GM19397 (cell line): ENCODE measurements at regions not wholly inside any gene's neighbourhood (a gene's known extent, or its start where the extent isn't known, plus 50 kb on each side); places are given as distances from the start of the nearest gene placed in this dataset.
"Not testable (repeated sequence)": the region's sequence is repeated elsewhere in the genome, so short reads cannot be mapped to it uniquely, and the experiment has no call there.

ENCODE experiments used
- ATAC-seq: cut with Tn5 transposase; IDR thresholded peaks from one replicate; pipeline ENCODE4 v1.9.1; 2021; ENCODE audit warnings: mild to moderate bottlenecking, moderate library complexity; ENCODE audit not compliant: unreplicated experiment

- ATAC-seq: no peak
These were observed 645.9 kb upstream of the INTU start for GRCh38 chr4:126986828-126987227.

DNA sequence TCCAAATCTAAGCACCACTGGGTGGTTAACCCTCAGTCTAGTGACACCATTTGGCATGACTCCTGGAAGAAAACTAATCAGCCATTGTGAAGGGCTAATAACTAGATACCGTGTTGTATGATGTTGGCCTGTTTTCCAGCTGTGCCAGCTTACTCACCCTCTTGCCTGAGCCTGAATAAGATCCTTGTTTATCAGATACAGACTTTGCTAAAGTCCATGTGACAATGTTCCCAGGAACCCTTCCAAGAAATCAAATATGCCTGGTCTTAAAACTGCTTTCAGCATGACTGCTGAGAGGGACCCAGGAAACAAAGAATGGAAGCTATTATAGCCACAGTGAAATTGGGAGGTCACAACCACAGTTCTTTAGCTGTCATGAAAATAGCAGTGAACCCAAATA lies 640.8 kb upstream of the INTU start:
- ATAC-seq: no peak

DNA sequence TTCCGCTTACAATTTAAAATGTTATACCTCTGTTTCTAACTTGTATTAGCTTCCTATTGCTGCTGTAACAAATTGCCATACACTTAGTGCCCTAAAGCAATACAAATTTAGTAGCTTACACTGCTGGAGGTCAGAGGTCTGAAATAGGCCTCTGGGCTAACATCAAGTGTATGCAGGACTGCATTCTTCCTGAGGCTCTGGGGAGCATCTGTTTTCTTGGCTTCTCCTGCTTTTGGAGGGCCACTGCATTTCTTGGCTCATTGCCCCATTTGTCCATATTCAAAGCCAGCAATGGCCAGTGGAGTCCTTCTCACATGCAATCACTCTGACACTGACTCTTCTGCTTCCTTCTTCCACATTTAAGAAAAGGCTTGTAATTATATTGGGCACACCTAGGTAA lies 639.8 kb upstream of the INTU start:
- no peak for ATAC-seq

DNA sequence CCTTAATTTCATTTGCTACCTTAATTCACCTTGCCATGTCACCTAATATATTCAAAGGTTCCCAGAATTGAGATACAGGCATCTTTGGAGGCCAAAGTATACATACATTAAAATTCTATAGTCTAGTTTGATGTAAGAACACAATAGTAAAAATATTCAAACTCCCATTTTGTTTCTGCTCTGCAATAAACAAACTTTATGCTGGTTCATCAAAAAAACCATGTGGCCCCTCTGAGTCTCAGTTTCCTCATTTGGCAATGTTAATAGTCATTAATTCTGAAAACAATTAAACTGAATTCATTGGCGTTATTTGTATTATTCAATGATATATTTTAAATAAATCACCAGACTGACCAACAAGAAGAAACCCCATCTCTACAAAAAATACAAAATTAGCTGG lies 639.4 kb upstream of the INTU start:
- no peak for ATAC-seq

DNA sequence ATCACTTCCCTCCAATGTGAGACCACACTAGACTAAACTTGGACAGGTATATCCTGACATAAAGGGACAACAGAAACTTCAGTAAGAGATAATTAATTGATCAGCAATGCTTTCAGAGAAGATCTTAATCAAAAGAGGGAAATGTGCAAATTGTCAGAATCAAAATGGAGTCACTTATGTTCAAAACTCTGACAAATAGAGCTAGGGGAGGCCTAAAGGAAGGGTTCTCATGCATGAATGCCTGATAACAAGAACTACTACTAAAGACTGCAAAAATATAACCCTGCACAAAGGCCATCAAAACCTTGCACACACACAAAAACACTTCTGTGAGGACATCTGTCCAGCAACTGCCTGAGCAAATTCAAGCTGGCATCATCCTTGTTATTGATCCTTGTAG lies 637.5 kb upstream of the INTU start:
- no peak for ATAC-seq

- no peak for ATAC-seq
These were observed 632.6 kb upstream of the INTU start for GRCh38 chr4:127000110-127000509.

- ATAC-seq: no peak
These were observed 631.9 kb upstream of the INTU start for GRCh38 chr4:127000846-127001245.

- ATAC-seq: no peak
These were observed 630.8 kb upstream of the INTU start for GRCh38 chr4:127001933-127002332.

DNA sequence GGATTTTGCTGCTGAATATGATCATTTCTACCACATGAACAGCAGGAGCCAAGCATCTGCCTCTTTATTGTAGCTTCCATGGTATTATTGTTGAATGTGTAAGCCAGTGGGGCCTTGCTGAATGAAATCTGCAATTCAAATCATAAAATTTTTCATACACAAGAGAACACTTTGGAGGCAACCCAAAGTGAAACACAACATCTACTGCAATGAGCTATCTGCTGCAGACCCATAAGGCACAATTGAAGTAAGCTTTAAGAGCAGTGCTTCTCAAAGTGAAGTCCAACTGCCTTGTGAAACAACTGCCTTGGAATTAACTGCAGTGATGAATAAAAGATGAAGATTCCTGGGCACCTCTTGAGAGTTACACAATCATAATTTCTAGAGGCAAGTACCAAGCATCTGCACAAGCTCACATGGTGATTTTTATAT lies 626.3 kb upstream of the INTU start:
- ATAC-seq: no peak

- ATAC-seq: no peak
These were observed 625.5 kb upstream of the INTU start for GRCh38 chr4:127007305-127007704.

DNA sequence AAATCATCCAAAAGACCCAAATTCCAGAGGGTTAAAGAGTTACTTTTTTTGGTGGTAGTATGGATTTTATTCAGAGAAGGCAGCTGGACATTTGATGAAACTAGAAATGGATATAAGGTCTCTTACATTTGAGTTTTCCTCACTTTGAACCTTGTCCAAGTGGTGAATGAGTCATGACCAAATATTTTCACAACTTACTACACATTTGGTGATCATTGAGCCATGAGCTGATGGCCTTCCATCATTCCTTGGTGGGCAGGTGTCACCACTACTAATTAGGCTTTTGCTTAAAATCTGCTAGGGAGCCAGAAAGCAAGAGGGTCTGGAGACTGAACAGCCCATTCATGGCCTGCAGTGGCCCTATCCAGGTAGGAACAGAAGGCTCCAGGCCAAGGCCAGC lies 620.2 kb upstream of the INTU start:
- ATAC-seq: no peak

DNA sequence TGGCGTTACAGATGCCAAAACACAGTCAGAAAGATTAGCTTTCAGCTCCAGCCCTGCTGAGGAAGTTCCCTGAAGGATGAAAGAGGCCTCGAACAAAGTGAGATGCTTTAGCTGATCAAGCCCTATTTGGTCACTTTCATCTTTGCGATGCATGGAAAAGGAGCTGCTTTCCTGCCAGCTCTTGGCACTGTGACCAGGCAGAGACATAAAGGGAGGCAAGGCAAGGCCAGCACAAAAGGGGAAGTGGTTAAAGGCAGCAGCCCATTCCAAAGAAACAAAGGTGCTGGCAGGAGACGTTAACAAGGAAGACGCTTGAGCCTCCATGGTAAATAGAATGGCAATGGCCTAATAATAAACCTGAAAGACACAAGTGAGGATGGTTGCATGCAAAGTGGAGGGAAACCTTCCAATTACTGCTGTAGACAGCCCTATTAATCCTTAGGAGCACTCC lies 617.1 kb upstream of the INTU start:
- no peak for ATAC-seq

DNA sequence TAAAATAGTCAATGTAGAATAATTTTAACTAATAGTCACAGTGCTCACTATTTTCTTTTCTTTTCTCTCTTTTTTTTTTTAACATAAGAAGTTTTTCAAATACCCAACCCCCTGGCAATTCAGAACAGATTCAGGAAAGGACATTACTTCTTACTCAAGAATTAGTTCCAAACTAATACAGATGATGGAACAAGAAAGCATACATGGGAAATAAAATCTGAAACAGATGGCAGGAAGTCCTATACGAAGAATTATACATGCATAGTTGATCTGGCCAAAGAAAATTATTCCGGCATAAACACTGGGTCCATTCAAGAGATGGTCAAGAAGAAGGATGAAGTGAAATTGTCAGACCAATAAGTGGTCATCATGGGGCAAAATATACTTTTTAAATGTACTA lies 614.4 kb upstream of the INTU start:
- no peak for ATAC-seq

- ATAC-seq: not testable (repeated sequence)
These were observed 611.9 kb upstream of the INTU start for GRCh38 chr4:127020831-127021230.

DNA sequence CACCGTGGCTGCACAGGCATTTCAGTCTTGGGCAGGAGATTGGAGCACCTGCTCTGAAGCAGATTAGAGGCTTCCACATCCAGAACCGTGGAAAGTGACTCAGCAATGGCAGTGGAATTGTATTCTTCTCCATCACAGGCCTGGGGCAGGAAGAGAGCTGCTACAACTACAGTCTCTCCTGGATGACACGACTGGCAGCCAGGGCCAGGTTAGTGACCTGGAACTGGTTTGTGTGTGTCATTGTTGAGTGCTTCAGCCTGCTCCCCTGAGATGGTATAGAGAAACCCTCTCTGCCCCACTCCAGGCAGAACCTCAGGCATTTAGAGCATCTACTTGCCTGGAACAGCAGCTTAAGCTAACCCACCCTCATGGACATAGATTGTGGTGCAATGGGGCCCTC lies 596.5 kb upstream of the INTU start:
- ATAC-seq: no peak

- ATAC-seq: no peak
These were observed 586.9 kb upstream of the INTU start for GRCh38 chr4:127045861-127046260.

DNA sequence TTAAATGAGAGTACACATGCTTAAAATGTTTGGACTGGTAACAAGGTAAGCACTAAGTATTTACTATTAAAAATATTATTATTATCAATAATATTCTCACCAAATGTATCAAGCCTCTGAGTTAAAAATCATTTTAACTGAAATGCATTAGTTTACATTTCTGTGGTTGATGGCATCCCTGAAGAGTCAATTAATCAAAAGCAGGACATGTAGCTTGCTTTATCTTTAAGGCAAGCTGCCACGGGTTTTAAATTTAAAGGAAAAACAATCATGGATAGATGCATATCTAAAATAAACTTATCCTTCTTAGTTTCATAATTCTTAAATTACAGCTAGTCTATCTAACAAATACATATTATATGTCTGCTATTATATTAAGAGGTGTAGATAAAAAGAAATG lies 584.8 kb upstream of the INTU start:
- ATAC-seq: no peak

DNA sequence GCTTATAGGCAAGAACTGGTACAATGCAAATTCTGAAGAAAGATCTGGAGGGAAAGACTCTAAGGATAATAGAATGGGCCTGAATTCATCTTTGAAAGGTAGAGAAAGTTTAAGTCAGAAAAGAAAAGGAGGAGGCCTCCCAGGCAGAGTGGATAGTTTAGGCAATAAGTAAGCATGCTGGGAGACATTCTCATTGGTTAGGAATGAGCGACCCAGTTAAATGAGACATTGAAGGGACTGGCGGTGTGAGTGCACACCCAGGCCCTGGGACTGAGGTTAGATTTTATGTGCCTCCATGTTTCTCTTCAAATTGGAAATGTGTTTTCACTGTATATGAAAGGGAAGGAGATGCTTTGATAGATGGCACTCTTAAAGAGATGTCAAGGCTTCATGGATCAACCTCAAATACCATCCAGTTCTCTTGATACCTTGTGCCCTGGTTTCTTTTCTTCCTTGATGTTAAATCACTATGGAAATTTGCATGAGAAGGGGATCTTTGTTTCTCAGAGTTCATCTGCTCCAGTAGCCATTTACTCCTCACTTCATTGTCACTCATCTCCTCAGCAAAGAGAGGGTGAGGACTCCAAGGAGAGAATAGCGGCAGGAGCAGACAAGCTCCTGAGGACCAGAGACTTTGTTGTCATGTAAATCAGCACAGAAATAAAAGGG lies 584.2 kb upstream of the INTU start:
- no peak for ATAC-seq

GRCh38 chr4:127049526-127049925 lies 583.2 kb upstream of the INTU start:
- ATAC-seq: no peak

- no peak for ATAC-seq
These were observed 580.0 kb upstream of the INTU start for GRCh38 chr4:127052742-127053141.

DNA sequence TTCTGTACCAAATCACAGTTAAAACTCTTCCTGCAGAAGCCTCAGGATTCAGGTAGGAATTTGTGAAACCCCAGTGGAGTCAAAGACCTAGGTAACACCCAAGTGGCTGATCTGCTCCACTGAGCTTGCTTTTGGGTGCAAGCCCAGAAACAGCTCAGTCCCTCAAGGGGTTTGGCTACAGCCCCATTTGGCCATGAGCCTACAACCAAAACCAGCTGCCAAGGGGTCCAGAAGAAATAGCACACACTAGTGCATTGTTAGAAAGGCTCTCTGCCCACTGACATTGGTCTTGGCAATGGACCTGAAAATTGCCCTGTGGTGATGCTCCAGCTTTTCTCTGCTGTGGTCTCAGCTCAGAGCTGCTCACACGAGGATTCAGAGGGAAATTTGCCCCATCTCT lies 577.4 kb upstream of the INTU start:
- no peak for ATAC-seq

DNA sequence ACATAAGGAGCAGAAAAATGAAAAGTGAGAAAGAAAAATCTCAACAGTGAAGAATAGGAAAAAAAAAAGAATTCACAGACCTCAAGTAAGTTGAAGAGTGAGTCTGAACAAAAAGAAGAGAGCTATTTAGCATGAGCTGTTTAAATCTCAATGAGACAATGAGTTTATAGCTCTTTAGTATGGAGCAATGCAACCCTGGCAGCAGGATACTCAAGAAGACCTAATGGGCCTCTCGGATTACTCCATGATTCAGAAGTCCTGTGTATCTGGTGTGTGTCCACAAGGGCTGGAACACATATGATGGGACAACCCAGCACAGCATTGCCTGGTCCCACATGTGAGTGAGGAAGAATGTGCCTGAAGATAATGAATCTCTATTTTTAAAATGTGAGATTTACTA lies 563.1 kb upstream of the INTU start:
- ATAC-seq: no peak

- ATAC-seq: no peak
These were observed 561.3 kb upstream of the INTU start for GRCh38 chr4:127071443-127071842.
